GM10266 (cell line): ENCODE measurements at regions not wholly inside any gene's neighbourhood (a gene's known extent, or its start where the extent isn't known, plus 50 kb on each side); places are given as distances from the start of the nearest gene placed in this dataset.

Experiments
- DNase-seq: peaks from one replicate; pipeline ENCODE4 v3.0.0; 2012; ENCODE audit errors: extremely low spot score
- TF ChIP-seq, protein P1 (sequence below): IDR thresholded peaks from 2 replicates; pipeline ENCODE4 v1.5.1; 2012; ENCODE audit warnings: mild to moderate bottlenecking, low read depth; ENCODE audit not compliant: control insufficient read depth, insufficient read depth; ENCODE audit errors: missing control alignments

DNA sequence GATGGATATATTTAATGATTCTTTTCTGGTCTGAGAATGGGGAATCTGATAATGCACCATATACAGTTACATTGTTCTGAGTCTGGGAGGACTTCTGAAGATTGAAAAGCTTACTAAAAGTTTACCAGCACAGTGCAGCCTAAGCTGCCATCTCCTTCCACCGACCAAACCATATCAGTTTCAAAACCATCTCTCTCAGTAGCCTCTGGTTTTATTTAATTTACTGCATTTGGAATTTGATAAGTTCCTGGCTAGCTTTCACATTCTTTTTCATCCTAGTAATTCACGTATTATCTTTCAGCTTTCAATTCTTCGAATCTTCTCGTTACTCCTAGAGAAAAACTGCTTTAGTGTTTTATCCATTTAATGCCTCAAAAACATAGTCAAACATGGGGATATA is 181.4 kb upstream of the HCCS start:
- TF ChIP-seq, protein P1, sequence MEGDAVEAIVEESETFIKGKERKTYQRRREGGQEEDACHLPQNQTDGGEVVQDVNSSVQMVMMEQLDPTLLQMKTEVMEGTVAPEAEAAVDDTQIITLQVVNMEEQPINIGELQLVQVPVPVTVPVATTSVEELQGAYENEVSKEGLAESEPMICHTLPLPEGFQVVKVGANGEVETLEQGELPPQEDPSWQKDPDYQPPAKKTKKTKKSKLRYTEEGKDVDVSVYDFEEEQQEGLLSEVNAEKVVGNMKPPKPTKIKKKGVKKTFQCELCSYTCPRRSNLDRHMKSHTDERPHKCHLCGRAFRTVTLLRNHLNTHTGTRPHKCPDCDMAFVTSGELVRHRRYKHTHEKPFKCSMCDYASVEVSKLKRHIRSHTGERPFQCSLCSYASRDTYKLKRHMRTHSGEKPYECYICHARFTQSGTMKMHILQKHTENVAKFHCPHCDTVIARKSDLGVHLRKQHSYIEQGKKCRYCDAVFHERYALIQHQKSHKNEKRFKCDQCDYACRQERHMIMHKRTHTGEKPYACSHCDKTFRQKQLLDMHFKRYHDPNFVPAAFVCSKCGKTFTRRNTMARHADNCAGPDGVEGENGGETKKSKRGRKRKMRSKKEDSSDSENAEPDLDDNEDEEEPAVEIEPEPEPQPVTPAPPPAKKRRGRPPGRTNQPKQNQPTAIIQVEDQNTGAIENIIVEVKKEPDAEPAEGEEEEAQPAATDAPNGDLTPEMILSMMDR: no peak
- DNase-seq: no peak

DNA sequence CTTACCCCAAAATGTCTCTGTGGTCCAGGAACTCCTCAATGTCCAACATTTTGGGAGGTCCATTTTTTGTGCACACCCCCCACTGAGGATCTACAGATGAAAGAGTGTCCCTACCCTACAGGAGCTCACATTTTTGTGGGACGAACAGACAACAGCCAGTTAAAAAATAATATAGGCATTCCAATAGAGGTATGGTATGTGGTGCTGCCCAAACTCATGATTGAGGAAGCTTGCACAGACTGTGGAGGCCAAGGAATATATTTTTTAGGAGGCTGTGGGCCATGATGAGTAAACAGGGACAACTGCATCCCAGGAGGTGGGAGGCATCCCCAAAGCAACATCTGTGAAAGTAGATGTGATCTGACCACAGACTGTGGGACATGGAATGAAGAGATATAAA is 181.0 kb upstream of the HCCS start:
- DNase-seq: no peak
- TF ChIP-seq, protein P1: no peak

DNA sequence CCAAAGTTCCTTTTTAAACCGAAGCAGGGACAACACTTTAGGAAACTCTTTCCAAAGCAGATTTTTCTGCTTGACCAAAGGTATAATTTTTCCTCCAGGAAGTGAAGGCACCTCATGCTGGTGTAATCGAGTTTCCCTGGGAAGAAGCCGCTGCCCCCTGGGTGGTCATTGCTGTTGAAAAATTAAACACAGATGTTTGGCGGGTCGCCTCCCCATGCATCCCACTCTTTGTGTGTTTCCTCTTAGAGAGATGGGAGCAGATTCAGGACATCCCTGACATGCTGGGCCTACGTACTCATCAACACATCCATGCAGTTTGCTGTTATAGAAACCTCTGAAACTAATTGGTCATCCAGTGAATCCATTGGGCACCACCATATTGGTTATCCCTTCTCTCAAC is 179.2 kb upstream of the HCCS start:
- no peak for DNase-seq
- TF ChIP-seq, protein P1: no peak

DNA sequence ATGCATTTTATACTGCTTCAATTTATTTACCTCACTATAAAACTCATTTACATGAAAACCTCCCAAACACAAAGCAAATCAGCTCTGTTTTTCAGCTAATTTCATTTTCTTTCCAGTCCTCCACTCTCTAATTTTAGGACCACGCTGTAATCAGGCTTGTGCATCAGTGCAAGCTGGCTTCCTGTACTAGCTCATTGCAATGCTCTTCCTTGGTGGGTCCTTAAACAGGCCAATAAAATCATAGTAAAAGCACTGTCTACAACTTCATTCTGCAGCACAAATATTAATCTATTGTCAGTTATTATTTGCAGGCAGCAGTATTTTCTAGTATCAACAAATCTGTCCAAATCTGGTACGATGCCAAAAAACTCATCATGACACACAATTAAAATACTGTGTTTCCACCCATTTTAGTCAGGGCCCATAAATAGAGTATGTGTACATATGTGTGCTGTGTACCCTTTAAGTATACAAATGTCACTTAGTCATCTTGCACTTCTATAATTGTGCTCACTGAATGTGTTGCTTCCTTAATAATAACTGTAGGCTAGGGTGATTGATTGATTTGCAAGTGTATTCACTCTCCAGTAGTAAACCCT is 178.2 kb upstream of the HCCS start:
- DNase-seq: no peak
- TF ChIP-seq, protein P1: no peak

DNA sequence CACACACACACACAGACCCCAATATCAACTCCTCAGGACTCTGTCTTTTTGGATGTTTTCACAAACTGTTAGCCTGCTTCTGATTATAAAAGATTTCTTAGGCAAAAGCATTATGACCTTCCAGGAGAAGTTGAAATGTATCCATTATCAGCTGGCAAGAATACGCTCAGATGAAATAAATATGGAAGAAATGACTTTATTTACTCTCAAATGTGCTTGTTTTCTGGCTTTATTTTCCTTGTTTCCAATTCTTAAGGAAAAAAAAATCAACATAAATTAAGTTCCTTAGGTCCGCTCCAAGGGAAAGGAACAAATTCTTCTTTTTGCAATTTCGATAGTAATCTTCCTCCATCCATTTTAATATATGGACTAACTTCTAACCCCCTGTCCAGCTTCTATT is 175.6 kb upstream of the HCCS start:
- TF ChIP-seq, protein P1: no peak
- DNase-seq: no peak

DNA sequence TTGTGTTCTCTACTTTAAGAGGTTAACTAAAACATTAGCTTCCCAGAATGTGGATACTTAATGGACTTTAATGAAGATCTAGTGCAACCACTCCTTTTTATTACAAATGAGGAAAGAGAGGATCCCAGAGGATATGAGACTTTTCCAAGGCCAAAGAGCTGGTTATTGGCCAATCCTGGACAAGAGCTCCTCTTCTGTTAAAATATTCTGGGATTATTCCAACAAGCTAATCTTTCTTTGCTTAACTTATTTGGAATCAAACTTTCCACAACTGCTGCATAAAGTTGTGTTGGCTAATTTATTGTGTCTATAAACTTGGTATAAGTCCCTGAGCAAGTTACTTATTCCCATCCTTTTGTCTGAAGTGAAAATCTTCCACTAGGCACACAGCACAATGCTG is 174.2 kb upstream of the HCCS start:
- TF ChIP-seq, protein P1: no peak

DNA sequence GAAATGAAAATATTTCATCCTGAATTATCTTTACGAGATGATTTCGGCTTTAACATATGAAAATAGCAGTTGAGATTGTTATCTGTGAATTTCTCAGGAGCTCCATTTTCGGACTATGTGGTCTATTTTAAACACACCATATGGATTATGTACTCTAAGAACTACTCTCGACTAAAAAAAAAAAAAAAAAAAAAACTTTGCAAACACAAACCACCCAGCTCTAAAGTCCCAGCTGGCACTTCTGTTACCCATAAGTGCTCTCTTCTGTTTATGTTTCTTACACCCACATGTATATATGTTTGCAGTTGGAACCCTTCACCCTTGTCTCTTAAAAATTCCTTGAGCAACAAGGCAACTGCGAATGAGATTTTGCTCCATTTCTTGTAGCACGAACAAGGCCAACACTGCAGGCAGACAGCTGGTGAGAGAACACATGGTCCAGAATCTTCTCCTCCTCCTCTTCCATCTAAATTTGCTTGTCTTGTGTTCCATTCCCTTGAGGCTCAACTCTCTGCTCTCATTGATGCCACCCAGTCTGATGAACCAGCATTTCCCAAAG is 172.7 kb upstream of the HCCS start:
- DNase-seq: no peak
- TF ChIP-seq, protein P1: no peak

More for the DNA sequence above, 174.2 kb upstream of the HCCS start:
- DNase-seq: no peak
